ENCODE measurements at regions not wholly inside any gene's neighbourhood (a gene's known extent, or its start where the extent isn't known, plus 50 kb on each side); places are given as distances from the start of the nearest gene placed in this dataset.
A peak's percentile ranks its signal among the peaks of the same experiment; 100 is the strongest.

GRCh38 chr9:83140061-83140460 lies 77.1 kb upstream of the RASEF start:
- H3K9ac ChIP-seq (ENCODE audit: insufficient read depth, low read length), result no peak overlapping the region
- no peak overlapping the region for H3K27ac ChIP-seq (ENCODE audit: insufficient read depth, low read length)
- H3K27me3 ChIP-seq (ENCODE audit: control insufficient read depth, insufficient read depth, low read length), result no peaks in the 10 kb centered on the region
- no peak overlapping the region for H2AFZ ChIP-seq (ENCODE audit: low read length)
- H3K4me1 ChIP-seq (ENCODE audit: control insufficient read depth, extremely low read depth, insufficient read depth, low read length), result no peaks in the 10 kb centered on the region
- no peak overlapping the region for H3K4me3 ChIP-seq (replicated peaks in 1 of 4; ENCODE audit: control extremely low read depth in 1 of 4, insufficient read depth in 1 of 4, low read depth in 3 of 4, low read length in 4 of 4)
- no peaks in the 10 kb centered on the region for H4K20me1 ChIP-seq (ENCODE audit: control insufficient read depth, extremely low read depth, insufficient read depth, low read length)
- no peak overlapping the region for H3K4me2 ChIP-seq (ENCODE audit: extremely low read depth, insufficient read depth, low read length)
- no peak for TF ChIP-seq EZH2 (IDR thresholded peaks at IDR 0.05; ENCODE audit: low read length, missing control alignments)
- TF ChIP-seq, protein P1, sequence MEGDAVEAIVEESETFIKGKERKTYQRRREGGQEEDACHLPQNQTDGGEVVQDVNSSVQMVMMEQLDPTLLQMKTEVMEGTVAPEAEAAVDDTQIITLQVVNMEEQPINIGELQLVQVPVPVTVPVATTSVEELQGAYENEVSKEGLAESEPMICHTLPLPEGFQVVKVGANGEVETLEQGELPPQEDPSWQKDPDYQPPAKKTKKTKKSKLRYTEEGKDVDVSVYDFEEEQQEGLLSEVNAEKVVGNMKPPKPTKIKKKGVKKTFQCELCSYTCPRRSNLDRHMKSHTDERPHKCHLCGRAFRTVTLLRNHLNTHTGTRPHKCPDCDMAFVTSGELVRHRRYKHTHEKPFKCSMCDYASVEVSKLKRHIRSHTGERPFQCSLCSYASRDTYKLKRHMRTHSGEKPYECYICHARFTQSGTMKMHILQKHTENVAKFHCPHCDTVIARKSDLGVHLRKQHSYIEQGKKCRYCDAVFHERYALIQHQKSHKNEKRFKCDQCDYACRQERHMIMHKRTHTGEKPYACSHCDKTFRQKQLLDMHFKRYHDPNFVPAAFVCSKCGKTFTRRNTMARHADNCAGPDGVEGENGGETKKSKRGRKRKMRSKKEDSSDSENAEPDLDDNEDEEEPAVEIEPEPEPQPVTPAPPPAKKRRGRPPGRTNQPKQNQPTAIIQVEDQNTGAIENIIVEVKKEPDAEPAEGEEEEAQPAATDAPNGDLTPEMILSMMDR (conservative IDR thresholded peaks at IDR 0.05 in 1 of 2, IDR thresholded peaks at IDR 0.05 in 1 of 2; ENCODE audit: low read depth in 1 of 2, low read length in 2 of 2), result no peak
- no peak for DNase-seq (ENCODE audit: low read depth in 2 of 2)
- no peaks in the 10 kb centered on the region for H3K79me2 ChIP-seq (ENCODE audit: control insufficient read depth, insufficient read depth, low read length)
- H3K9me3 ChIP-seq (ENCODE audit: control insufficient read depth, insufficient read depth, low read depth, low read length), result no peaks in the 10 kb centered on the region
- H3K36me3 ChIP-seq (ENCODE audit: control insufficient read depth, insufficient read depth, low read length), result no peaks in the 10 kb centered on the region

DNA sequence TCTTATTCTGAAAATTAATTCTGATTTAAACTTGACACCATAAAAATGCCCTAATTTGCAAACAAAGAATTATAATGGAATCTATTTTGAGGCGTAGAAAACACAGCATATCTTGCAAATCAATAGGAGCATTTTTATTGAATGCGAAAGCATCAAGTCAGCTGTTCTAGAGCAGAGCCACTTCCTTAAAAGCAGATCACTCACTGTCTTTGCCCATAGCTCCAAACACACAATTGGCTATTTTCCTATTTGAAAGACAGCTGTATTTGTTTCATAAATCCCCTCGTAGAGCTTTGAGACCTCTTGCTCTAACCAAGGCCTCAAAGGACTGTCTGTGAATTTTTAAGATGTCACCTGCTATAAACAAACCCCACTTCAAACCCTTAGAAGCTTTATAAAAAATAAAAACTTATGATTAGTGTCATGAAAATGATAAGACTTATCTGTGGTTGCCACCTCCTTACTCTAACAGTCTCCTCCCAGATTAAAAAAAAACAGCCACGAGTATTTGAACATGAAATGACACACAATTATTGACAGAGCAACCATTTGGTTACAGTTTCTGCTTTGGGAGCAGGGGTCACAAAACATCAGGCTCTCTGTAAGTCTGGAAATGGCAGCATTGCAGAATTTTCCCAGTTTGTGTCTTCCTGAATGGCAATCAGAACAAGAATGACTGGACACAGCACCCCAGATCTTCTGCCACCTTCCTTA lies 75.6 kb upstream of the RASEF start:
- H3K4me1 ChIP-seq (ENCODE audit: control insufficient read depth, extremely low read depth, insufficient read depth, low read length), result no peaks in the 10 kb centered on the region
- H3K27me3 ChIP-seq (ENCODE audit: control insufficient read depth, insufficient read depth, low read length), result no peaks in the 10 kb centered on the region
- TF ChIP-seq EZH2 (IDR thresholded peaks at IDR 0.05; ENCODE audit: low read length, missing control alignments), result no peak
- TF ChIP-seq, protein P1 (conservative IDR thresholded peaks at IDR 0.05 in 1 of 2, IDR thresholded peaks at IDR 0.05 in 1 of 2; ENCODE audit: low read depth in 1 of 2, low read length in 2 of 2), result no peak
- no peak overlapping the region for H3K9ac ChIP-seq (ENCODE audit: insufficient read depth, low read length)
- no peak for DNase-seq (ENCODE audit: low read depth in 2 of 2)
- no peak overlapping the region for H3K4me3 ChIP-seq (replicated peaks in 1 of 4; ENCODE audit: control extremely low read depth in 1 of 4, insufficient read depth in 1 of 4, low read depth in 3 of 4, low read length in 4 of 4)
- H2AFZ ChIP-seq (ENCODE audit: low read length), result no peak overlapping the region
- no peaks in the 10 kb centered on the region for H3K36me3 ChIP-seq (ENCODE audit: control insufficient read depth, insufficient read depth, low read length)
- no peaks in the 10 kb centered on the region for H3K79me2 ChIP-seq (ENCODE audit: control insufficient read depth, insufficient read depth, low read length)
- no peaks in the 10 kb centered on the region for H3K9me3 ChIP-seq (ENCODE audit: control insufficient read depth, insufficient read depth, low read depth, low read length)
- H4K20me1 ChIP-seq (ENCODE audit: control insufficient read depth, extremely low read depth, insufficient read depth, low read length), result no peaks in the 10 kb centered on the region
- no peak overlapping the region for H3K4me2 ChIP-seq (ENCODE audit: extremely low read depth, insufficient read depth, low read length)
- H3K27ac ChIP-seq (ENCODE audit: insufficient read depth, low read length), result no peak overlapping the region

GRCh38 chr9:83133316-83133715 lies 70.4 kb upstream of the RASEF start:
- Histone ChIP-seq H3K9ac (ENCODE audit: insufficient read depth, low read length) (no peak overlapping the region), H3K79me2 (ENCODE audit: control insufficient read depth, insufficient read depth, low read length) (no peaks in the 10 kb centered on the region), H3K4me3 (replicated peaks in 1 of 4; ENCODE audit: control extremely low read depth in 1 of 4, insufficient read depth in 1 of 4, low read depth in 3 of 4, low read length in 4 of 4) (no peak overlapping the region), H2AFZ (ENCODE audit: low read length) (no peak overlapping the region), H3K9me3 (ENCODE audit: control insufficient read depth, insufficient read depth, low read depth, low read length) (no peaks in the 10 kb centered on the region), H4K20me1 (ENCODE audit: control insufficient read depth, extremely low read depth, insufficient read depth, low read length) (no peaks in the 10 kb centered on the region), H3K27me3 (ENCODE audit: control insufficient read depth, insufficient read depth, low read length) (no peaks in the 10 kb centered on the region), H3K4me2 (ENCODE audit: extremely low read depth, insufficient read depth, low read length) (no peak overlapping the region), H3K27ac (ENCODE audit: insufficient read depth, low read length) (no peak overlapping the region), H3K4me1 (ENCODE audit: control insufficient read depth, extremely low read depth, insufficient read depth, low read length) (no peaks in the 10 kb centered on the region), H3K36me3 (ENCODE audit: control insufficient read depth, insufficient read depth, low read length) (no peaks in the 10 kb centered on the region)
- TF ChIP-seq, protein P1 (conservative IDR thresholded peaks at IDR 0.05 in 1 of 2, IDR thresholded peaks at IDR 0.05 in 1 of 2; ENCODE audit: low read depth in 1 of 2, low read length in 2 of 2), result no peak
- DNase-seq (ENCODE audit: low read depth in 2 of 2), result peak in 1 of 2 donors; percentile 6

All from fibroblast of lung (primary cell).